ENCODE measurements at regions not wholly inside any gene's neighbourhood (a gene's known extent, or its start where the extent isn't known, plus 50 kb on each side); places are given as distances from the start of the nearest gene placed in this dataset.

- no peak for DNase-seq (ENCODE audit: low read depth)
- TF ChIP-seq CTCF (IDR thresholded peaks at IDR 0.05; ENCODE audit: insufficient read depth, low read depth, low read length, missing control alignments), result no peak
- no peak overlapping the region for H3K4me3 ChIP-seq (ENCODE audit: low read depth, low read length)
Observed at GRCh38 chr13:84574851-84575250, 692.6 kb upstream of the SLITRK1 start.

GRCh38 chr13:84571264-84571663 lies 689.0 kb upstream of the SLITRK1 start:
- TF ChIP-seq CTCF (IDR thresholded peaks at IDR 0.05; ENCODE audit: insufficient read depth, low read depth, low read length, missing control alignments), result no peak
- no peak overlapping the region for H3K4me3 ChIP-seq (ENCODE audit: low read depth, low read length)
- DNase-seq (ENCODE audit: low read depth), result no peak

GRCh38 chr13:84570831-84571230 lies 688.6 kb upstream of the SLITRK1 start:
- DNase-seq (ENCODE audit: low read depth), result no peak
- no peak overlapping the region for H3K4me3 ChIP-seq (ENCODE audit: low read depth, low read length)
- no peak for TF ChIP-seq CTCF (IDR thresholded peaks at IDR 0.05; ENCODE audit: insufficient read depth, low read depth, low read length, missing control alignments)

GRCh38 chr13:84569366-84569765 lies 687.1 kb upstream of the SLITRK1 start:
- no peak for DNase-seq (ENCODE audit: low read depth)
- no peak for TF ChIP-seq CTCF (IDR thresholded peaks at IDR 0.05; ENCODE audit: insufficient read depth, low read depth, low read length, missing control alignments)

GRCh38 chr13:84567848-84568247 lies 685.6 kb upstream of the SLITRK1 start:
- no peak overlapping the region for H3K4me3 ChIP-seq (ENCODE audit: low read depth, low read length)
- DNase-seq (ENCODE audit: low read depth), result no peak
- TF ChIP-seq CTCF (IDR thresholded peaks at IDR 0.05; ENCODE audit: insufficient read depth, low read depth, low read length, missing control alignments), result no peak

More at GRCh38 chr13:84569366-84569765, 687.1 kb upstream of the SLITRK1 start:
- no peak overlapping the region for H3K4me3 ChIP-seq (ENCODE audit: low read depth, low read length)

GRCh38 chr13:84566780-84567179 lies 684.5 kb upstream of the SLITRK1 start:
- DNase-seq (ENCODE audit: low read depth), result no peak
- TF ChIP-seq CTCF (IDR thresholded peaks at IDR 0.05; ENCODE audit: insufficient read depth, low read depth, low read length, missing control alignments), result no peak
- no peak overlapping the region for H3K4me3 ChIP-seq (ENCODE audit: low read depth, low read length)

- TF ChIP-seq CTCF (IDR thresholded peaks at IDR 0.05; ENCODE audit: insufficient read depth, low read depth, low read length, missing control alignments), result no peak
Observed at GRCh38 chr13:84563611-84564010, 681.3 kb upstream of the SLITRK1 start.

More at GRCh38 chr13:84563611-84564010, 681.3 kb upstream of the SLITRK1 start:
- no peak for DNase-seq (ENCODE audit: low read depth)
- H3K4me3 ChIP-seq (ENCODE audit: low read depth, low read length), result no peak overlapping the region

Data from GM12865 (cell line).